Liver (tissue), 3 donors: ENCODE measurements at regions not wholly inside any gene's neighbourhood (a gene's known extent, or its start where the extent isn't known, plus 50 kb on each side); places are given as distances from the start of the nearest gene placed in this dataset.

Source experiments
- JUND ChIP-seq, 2 donors: IDR thresholded peaks; 2 replicates each; pipeline ENCODE4 v1.6.1; 2016; ENCODE audit warnings: antibody characterized with exemption in 2 of 2
- TF ChIP-seq, protein P1 (sequence below): fragments of 150-350 bp; IDR thresholded peaks from 2 replicates; pipeline ENCODE4 v1.5.1; 2017; ENCODE audit warnings: improper control_type of control experiment, low read depth, low read length; ENCODE audit not compliant: missing input control
- donor health status: healthy.
- donor health status: healthy.

DNA sequence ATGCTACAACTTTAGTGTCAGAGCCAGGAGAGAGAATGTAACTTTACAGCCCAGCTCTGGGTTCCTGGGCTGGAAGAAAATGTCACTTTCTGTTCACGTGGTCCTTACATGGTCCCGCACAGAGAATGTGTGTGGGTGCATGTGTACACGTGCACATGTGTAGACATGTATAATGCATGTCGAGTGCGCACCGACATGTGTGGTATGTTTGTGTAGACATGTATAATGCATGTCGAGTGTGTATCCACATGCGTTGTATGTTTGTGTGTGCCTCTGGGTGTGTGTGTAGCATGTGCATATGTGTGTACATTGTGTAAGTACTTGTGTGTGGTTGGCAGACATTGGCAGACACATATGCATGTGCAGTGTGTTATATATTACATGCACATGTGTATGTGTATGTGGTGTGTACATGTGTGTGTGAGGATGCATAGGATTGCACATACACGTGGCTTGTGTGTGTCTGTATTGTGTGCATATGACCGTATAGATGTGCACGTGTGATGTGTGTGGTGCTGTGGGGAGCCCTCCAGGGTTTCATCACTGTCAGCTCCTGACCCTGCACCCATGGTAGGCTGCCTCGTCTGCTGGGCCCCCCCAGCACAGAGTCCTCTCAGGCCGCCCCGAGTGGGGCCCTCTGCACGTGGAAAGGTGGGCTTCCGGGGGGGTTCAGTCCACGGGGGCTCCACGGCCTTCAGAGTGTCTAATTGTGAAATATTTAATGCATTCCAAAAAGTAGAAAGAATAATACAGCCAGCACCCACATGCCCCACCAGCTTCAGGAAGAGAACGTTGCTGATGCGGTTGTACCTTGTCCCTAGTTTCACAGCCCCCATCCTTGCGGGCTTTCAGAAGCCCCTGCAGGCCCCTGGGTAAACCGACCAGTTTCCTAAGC is 214.2 kb upstream of the GSE1 start:
- TF ChIP-seq, protein P1, sequence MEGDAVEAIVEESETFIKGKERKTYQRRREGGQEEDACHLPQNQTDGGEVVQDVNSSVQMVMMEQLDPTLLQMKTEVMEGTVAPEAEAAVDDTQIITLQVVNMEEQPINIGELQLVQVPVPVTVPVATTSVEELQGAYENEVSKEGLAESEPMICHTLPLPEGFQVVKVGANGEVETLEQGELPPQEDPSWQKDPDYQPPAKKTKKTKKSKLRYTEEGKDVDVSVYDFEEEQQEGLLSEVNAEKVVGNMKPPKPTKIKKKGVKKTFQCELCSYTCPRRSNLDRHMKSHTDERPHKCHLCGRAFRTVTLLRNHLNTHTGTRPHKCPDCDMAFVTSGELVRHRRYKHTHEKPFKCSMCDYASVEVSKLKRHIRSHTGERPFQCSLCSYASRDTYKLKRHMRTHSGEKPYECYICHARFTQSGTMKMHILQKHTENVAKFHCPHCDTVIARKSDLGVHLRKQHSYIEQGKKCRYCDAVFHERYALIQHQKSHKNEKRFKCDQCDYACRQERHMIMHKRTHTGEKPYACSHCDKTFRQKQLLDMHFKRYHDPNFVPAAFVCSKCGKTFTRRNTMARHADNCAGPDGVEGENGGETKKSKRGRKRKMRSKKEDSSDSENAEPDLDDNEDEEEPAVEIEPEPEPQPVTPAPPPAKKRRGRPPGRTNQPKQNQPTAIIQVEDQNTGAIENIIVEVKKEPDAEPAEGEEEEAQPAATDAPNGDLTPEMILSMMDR, result no peak
- no peak for TF ChIP-seq JUND (IDR thresholded peaks at IDR 0.05)
